ENCODE measurements at regions not wholly inside any gene's neighbourhood (a gene's known extent, or its start where the extent isn't known, plus 50 kb on each side); places are given as distances from the start of the nearest gene placed in this dataset.

- Histone ChIP-seq H3K27ac (ENCODE audit: extremely low read depth, low read depth, low read length) (no peak overlapping the region), H3K4me3 (ENCODE audit: low read depth, low read length) (no peak overlapping the region), H3K4me1 (ENCODE audit: control insufficient read depth, insufficient read depth, low read length) (no peaks in the 10 kb centered on the region), H3K36me3 (ENCODE audit: control insufficient read depth in 2 of 2, insufficient read depth in 1 of 2, low read length in 2 of 2) (no peaks in the 10 kb centered on the region), H3K9me3 (ENCODE audit: control insufficient read depth, insufficient read depth, low read depth, low read length) (no peaks in the 10 kb centered on the region)
- no peak for TF ChIP-seq SCRT2 (tag by site-specific recombination; IDR thresholded peaks at IDR 0.05)
- no peak for TF ChIP-seq ZNF266 (tag by site-specific recombination; IDR thresholded peaks at IDR 0.05; ENCODE audit: low read depth)
- TF ChIP-seq GLIS2 (tag by site-specific recombination; IDR thresholded peaks at IDR 0.05) = no peak
- no peak for TF ChIP-seq TRIM28 (IDR thresholded peaks at IDR 0.05; ENCODE audit: borderline replicate concordance, low read length)
- CTCF ChIA-PET = no interaction called here
- POLR2A ChIA-PET = no interaction called here
Measured at GRCh38 chr4:29588617-29589016, 1131.6 kb upstream of the PCDH7 start.

DNA sequence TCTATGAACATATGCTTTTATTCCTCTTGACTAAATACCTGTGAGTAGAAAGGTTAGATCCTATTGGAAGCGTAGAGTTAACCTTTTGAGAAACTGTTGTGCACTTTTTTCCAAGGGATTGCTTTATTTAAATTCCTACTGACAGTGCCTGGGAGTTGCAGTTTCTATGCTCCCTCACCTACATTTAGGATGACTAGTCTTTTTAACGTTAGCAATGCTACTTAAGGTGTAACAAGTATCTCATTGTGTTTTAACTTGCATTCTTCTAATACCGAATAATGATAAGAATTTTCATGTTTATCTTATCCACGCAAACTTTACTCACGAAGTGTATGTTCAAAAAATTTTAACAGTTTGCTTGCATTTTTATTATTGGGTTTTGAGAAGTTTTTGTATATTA lies 1123.9 kb upstream of the PCDH7 start:
- ChIA-PET CTCF (no interaction called here), POLR2A (no interaction called here)
- Histone ChIP-seq H3K4me3 (ENCODE audit: low read depth, low read length) (no peak overlapping the region), H3K36me3 (ENCODE audit: control insufficient read depth in 2 of 2, insufficient read depth in 1 of 2, low read length in 2 of 2) (no peaks in the 10 kb centered on the region), H3K9me3 (ENCODE audit: control insufficient read depth, insufficient read depth, low read depth, low read length) (no peaks in the 10 kb centered on the region), H3K4me1 (ENCODE audit: control insufficient read depth, insufficient read depth, low read length) (no peaks in the 10 kb centered on the region), H3K27ac (ENCODE audit: extremely low read depth, low read depth, low read length) (no peak overlapping the region)
- TF ChIP-seq ZNF140 (tag by site-specific recombination; IDR thresholded peaks at IDR 0.05) (no peak), HOXD13 (CRISPR knock-in tag; IDR thresholded peaks at IDR 0.05; ENCODE audit: borderline replicate concordance) (no peak), SCRT2 (tag by site-specific recombination; IDR thresholded peaks at IDR 0.05) (no peak), YY1 (tag by site-specific recombination; IDR thresholded peaks at IDR 0.05) (no peak), CTCF (tag by site-specific recombination; IDR thresholded peaks at IDR 0.05) (no peak)

GRCh38 chr4:29619168-29619567 lies 1101.0 kb upstream of the PCDH7 start:
- ChIA-PET CTCF (interaction anchor here (0.6 kb wide), 1 partner anchor 18 kb away, joined by 3 read pairs; no protein-coding TSS in a partner anchor), POLR2A (no interaction called here)
- no peaks in the 10 kb centered on the region for H3K9me3 ChIP-seq (ENCODE audit: control insufficient read depth, insufficient read depth, low read depth, low read length)
- H3K4me1 ChIP-seq (ENCODE audit: control insufficient read depth, insufficient read depth, low read length) = no peaks in the 10 kb centered on the region
- H3K27ac ChIP-seq (ENCODE audit: extremely low read depth, low read depth, low read length) = no peak overlapping the region
- H3K4me3 ChIP-seq (ENCODE audit: low read depth, low read length) = no peak overlapping the region
- no peak for TF ChIP-seq ZNF394 (tag by site-specific recombination; IDR thresholded peaks at IDR 0.05; ENCODE audit: borderline replicate concordance)
- no peak for TF ChIP-seq ZNF266 (tag by site-specific recombination; IDR thresholded peaks at IDR 0.05; ENCODE audit: low read depth)
- no peak for TF ChIP-seq ZNF626 (tag by site-specific recombination; IDR thresholded peaks at IDR 0.05)
- TF ChIP-seq, protein P1, sequence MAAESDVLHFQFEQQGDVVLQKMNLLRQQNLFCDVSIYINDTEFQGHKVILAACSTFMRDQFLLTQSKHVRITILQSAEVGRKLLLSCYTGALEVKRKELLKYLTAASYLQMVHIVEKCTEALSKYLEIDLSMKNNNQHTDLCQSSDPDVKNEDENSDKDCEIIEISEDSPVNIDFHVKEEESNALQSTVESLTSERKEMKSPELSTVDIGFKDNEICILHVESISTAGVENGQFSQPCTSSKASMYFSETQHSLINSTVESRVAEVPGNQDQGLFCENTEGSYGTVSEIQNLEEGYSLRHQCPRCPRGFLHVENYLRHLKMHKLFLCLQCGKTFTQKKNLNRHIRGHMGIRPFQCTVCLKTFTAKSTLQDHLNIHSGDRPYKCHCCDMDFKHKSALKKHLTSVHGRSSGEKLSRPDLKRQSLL (tag by site-specific recombination; IDR thresholded peaks at IDR 0.05) = no peak
- TF ChIP-seq, protein P2, sequence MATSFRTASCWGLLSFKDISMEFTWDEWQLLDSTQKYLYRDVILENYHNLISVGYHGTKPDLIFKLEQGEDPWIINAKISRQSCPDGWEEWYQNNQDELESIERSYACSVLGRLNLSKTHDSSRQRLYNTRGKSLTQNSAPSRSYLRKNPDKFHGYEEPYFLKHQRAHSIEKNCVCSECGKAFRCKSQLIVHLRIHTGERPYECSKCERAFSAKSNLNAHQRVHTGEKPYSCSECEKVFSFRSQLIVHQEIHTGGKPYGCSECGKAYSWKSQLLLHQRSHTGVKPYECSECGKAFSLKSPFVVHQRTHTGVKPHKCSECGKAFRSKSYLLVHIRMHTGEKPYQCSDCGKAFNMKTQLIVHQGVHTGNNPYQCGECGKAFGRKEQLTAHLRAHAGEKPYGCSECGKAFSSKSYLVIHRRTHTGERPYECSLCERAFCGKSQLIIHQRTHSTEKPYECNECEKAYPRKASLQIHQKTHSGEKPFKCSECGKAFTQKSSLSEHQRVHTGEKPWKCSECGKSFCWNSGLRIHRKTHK (tag by site-specific recombination; IDR thresholded peaks at IDR 0.05) = no peak
- no peak for TF ChIP-seq ZNF549 (tag by site-specific recombination; IDR thresholded peaks at IDR 0.05)
- H3K36me3 ChIP-seq (ENCODE audit: control insufficient read depth in 2 of 2, insufficient read depth in 1 of 2, low read length in 2 of 2) = no peaks in the 10 kb centered on the region

- no peak overlapping the region for H3K4me3 ChIP-seq (ENCODE audit: low read depth, low read length)
- H3K9me3 ChIP-seq (ENCODE audit: control insufficient read depth, insufficient read depth, low read depth, low read length) = no peaks in the 10 kb centered on the region
- H3K27ac ChIP-seq (ENCODE audit: extremely low read depth, low read depth, low read length) = no peak overlapping the region
- H3K36me3 ChIP-seq (ENCODE audit: control insufficient read depth in 2 of 2, insufficient read depth in 1 of 2, low read length in 2 of 2) = no peaks in the 10 kb centered on the region
- ChIA-PET POLR2A (no interaction called here), CTCF (no interaction called here)
- H3K4me1 ChIP-seq (ENCODE audit: control insufficient read depth, insufficient read depth, low read length) = no peaks in the 10 kb centered on the region
- no peak for TF ChIP-seq ZNF677 (tag by site-specific recombination; IDR thresholded peaks at IDR 0.05)
- no peak for TF ChIP-seq ZNF335 (tag by site-specific recombination; conservative IDR thresholded peaks at IDR 0.05)
- no peak for TF ChIP-seq ZNF354C (tag by site-specific recombination; IDR thresholded peaks at IDR 0.05; ENCODE audit: borderline replicate concordance, low read depth)
- no peak for TF ChIP-seq ZBTB7A (tag by site-specific recombination; IDR thresholded peaks at IDR 0.05; ENCODE audit: low read depth)
- no peak for TF ChIP-seq ZNF488 (tag by site-specific recombination; IDR thresholded peaks at IDR 0.05)
- TF ChIP-seq ZNF76 (tag by site-specific recombination; IDR thresholded peaks at IDR 0.05; ENCODE audit: borderline replicate concordance, low read depth) = no peak
- no peak for TF ChIP-seq ZNF404 (tag by site-specific recombination; IDR thresholded peaks at IDR 0.05)
- TF ChIP-seq ZNF274 (IDR thresholded peaks at IDR 0.05; ENCODE audit: low read length) = no peak
- no peak for TF ChIP-seq ZNF274 (tag by site-specific recombination; IDR thresholded peaks at IDR 0.05; ENCODE audit: borderline replicate concordance)
Measured at GRCh38 chr4:29632199-29632598, 1088.0 kb upstream of the PCDH7 start.
